RKO (cell line): ENCODE measurements at regions not wholly inside any gene's neighbourhood (a gene's known extent, or its start where the extent isn't known, plus 50 kb on each side); places are given as distances from the start of the nearest gene placed in this dataset.
"Not testable (repeated sequence)": the region's sequence is repeated elsewhere in the genome, so short reads cannot be mapped to it uniquely, and the experiment has no call there.

Source experiments
- DNase-seq: peaks from one replicate; pipeline ENCODE4 v3.0.0-alpha.2; 2016; ENCODE audit warnings: low spot score

DNA sequence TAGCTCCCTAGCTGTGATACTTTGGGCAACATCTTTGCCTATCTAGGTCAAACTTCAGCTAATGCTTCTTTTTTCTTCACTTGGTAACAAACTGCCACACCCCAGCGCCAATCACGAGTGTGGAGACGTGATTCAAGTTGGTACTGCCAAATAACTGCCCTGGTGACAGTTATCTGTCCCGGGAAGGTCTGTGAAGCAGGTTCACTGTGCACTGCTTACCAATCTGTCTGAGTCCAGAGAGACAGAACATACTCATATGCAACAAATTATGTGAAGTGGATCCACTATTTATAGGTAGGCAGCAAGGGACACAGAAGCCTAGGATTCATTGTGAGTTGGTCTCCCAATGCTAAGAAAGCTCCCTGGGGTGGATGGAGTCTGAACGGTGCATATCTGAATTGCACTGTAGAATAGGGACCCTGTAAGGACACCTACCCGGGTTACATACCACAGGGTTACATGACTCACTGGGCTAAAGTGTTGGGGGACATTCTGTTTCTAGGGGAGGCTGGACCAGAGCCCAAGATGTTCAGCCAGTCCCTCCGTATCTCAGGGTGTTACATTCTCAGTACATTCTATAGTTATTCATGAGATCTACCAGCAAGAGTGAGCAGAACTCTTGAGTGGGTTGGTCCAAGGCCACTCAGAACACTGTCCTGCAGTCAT is 95.4 kb upstream of the STC2 start:
- DNase-seq: no peak

DNA sequence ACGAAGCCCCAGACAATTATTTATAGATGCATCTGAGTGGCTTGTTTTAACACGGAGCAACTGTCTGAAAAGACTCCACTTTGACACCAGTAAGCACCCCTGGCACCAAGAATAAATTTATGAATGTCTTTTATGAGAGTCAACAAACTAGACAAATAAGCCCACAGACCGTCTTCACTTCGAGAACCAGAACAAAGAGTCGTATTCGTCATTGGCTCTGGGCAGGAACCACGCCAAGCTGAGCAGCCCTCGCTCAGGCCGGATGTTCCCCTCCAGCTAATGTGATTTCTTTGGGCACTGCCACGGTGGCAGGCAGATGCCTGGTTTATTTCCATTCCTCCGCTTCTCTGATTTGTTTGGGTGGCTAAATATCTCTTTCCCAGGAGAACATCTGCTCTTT is 91.9 kb upstream of the STC2 start:
- no peak for DNase-seq

DNA sequence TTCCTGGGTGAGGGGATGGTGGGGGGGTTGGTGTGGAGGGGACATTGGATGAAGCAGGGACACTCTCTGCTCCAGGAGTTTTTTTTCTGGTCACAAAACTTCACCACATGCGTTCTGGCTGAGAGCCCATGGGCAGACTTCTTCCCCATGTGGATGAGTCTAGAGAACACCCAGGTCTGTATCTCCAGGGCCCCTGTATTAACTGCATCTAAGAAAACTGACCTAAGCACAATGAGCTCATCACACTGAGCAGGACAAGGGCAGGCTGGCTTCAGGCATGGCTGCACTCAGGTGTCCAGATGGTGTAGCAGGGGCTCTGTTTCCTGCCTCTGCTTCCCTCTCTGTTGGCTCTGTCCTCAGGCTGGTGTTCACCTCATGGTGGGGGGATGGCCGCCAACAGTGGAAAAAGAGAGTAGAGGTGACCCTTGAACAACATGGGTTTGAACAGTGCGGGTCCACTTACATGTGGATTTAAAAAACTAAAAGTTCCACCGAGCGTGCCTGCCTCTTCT is 85.3 kb upstream of the STC2 start:
- DNase-seq: no peak

DNA sequence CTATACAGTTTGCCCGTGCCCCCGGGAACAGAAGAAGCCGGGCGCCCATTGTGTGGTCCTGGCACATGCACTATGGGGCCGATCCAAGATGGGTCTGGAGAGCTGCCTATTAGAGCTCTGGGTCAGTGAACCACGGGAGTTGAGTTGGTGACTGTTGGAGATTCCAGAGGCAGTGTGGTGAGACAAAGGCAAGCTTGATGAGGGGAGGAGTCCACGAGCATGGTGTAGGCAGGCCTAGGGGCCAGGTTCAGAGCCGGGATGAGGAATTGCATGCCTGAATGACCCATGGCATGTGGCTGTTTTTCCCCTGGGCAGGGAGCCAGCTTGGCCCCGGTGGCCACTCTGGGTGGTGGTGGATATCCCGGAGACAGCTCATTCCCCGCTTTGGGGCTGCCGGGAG is 84.4 kb upstream of the STC2 start:
- no peak for DNase-seq

DNA sequence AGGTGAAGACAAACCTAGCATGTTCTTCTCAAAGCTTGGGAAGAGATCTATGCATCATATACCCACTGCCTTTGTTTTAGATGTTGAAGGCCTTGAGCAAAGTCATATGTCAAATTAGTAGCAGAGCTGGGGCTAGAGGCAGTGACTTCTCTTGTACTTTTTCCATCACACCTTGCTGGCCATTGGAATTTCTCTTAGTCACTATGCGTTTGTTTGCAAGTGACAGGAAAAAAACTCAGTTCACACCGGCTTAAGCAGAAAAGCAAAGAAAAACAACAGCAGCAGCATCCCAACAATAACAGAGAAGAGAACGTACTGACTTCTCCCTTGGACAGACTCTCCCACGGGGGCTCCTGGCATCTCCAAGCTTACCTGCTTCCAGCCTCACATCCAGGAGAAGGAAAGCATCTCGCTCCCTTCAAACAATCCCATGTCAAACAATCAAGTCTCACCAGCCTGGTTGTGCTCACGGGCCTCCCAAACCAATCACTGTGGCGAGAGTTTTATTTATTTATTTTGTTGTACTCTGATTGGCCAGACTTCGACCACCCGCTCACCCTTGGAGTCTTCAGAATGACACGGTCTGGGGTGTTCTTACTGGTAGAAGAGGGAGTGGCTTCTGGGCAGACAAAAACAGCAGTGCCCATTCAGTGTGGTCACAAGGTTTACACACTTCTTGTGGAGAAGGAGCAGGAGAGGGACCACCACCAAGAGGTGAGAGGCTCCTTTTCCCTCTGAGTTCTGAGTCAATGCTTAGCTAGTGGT is 83.8 kb upstream of the STC2 start:
- peak; percentile 11 for DNase-seq

DNA sequence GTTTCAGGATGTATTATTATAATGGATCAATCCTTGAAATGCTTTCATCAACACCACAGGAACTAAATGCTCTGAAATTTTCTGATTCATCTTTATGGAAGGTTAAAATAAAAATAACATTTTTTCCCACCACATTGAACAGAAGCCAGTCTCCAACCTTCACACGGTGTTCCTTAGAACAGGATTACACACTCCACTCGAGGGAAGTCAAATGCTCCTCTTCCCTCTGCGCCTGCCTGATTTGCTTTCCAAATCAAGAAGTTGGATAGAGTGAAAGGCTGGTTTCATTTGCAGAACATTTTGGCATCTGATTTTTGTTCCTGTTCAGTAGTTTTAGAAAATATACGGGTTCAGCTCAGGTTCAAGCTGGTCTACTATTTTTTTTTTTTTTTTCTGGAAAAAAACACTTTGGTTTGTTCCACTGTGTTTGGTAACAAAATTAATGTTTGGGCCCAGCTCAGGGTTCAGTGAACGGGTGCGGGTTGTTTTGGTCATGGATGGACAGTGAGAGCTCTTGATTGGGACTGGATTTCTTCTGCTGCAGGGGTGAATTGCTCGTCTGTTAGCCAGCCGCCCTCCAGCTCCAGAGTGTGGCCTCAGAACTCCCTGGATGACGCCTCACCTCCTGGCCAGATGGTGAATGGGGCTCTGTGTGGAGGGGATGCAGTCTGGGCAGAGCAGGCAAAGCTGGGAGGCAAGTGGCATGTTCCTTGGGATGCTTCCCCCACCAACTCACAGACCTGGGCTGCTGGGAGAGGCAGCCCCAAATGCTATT is 82.4 kb upstream of the STC2 start:
- DNase-seq: no peak

DNA sequence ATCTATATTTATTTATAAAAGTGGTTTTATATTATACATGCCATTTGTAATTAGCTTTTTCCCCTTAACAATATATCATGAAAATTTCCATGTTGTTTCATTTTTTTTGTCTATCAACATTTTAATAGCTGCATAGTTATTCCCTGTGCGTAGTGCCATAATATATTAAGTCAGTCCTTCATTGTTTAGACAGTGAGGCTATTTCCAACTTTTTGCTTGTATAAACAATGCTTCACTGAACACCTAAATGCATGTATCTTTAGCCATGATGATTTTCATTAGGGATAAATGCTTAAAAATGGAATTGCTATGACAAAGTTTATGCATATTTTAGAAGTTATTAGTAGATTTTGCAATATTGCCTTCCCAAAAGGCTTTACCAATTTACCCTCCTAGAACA is 80.7 kb upstream of the STC2 start:
- DNase-seq: no peak

DNA sequence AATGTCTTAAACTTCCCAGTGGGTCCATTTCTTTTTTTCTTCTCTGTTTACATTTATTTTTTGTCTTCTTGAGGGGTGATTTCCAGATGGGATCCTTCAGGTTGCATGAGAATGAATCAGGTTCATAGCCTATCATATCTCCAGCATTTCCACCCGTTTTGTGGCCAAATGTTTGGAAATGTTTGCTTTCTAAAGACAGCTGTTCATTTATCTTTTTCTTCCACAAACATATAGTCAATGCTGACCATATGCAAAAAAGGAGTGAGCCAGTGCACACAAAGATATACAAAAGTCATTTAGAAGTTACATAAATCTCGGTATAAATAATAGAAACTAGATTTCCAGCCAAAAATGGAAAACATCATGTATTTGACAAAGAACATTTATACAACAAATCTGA is 71.6 kb upstream of the STC2 start:
- DNase-seq: no peak

DNA sequence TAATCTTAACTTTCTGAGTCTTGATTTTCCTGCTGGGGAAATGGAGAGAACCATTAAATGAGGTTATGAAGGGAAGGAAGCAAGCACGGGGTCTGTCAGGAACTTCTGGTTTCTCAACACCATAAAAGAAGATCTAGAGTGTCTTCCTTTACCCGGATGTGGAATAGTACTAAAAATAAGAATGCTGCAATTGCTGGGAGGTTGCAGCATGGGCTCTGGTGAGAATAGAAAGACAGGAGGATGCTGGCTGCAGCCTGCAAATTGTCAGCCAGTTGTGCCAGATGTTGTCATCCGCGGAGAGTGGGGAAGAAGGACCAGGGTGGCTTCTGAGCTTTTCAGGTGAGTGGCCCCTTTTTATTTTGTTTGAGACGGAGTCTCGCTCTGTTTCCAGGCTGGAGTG is 69.3 kb upstream of the STC2 start:
- no peak for DNase-seq

DNA sequence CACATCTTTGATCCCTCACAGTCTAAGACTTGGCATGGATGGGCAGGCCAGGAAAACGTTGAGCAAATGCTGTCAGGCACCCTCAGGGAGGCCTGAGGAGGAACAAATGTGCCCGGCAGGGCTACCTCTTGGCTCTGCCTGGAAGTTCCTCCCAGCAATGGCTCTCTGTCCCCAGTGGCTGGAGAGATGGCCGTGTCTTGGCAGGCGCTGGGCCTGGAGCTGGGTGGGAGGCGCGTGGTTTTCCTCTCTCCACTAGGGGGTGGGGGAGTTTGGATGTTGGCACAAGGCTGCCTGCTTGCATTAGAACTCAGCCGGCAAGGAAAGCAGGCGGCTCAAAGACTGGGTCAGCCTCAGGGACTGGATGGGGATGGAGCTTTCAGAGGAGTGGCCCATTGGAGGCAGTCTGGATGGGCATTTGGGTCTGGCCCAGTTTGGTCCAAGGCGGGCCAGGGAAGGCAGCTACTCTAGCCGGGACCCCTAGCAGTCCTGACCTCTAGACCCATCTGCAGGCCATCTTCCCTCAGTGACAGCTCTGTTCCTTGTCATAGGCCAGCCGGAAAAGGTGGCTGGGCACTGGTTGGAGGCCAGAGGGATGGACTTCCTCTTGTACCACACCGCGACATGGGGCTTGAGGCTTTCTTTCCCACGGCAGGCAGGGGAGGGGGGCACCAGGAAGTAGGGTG is 68.2 kb upstream of the STC2 start:
- DNase-seq: no peak

DNA sequence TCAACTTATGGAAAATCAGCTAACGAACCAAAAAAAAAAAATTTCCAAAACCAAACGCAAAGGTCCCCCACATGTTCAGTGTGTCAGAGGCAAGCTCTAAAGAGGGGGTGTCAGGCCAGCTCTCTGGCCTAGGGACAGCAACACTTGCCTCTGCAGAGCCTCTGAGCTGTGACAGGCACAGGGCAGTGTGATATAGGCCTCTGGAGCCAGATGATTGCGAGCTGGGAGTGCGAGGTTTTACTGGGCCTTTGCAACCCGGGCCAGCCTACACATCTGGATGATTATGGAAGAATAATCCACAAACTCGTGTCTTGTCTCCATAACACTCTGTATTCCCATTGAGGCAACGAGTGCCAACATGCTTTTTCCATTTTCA is 67.7 kb upstream of the STC2 start:
- DNase-seq: no peak

DNA sequence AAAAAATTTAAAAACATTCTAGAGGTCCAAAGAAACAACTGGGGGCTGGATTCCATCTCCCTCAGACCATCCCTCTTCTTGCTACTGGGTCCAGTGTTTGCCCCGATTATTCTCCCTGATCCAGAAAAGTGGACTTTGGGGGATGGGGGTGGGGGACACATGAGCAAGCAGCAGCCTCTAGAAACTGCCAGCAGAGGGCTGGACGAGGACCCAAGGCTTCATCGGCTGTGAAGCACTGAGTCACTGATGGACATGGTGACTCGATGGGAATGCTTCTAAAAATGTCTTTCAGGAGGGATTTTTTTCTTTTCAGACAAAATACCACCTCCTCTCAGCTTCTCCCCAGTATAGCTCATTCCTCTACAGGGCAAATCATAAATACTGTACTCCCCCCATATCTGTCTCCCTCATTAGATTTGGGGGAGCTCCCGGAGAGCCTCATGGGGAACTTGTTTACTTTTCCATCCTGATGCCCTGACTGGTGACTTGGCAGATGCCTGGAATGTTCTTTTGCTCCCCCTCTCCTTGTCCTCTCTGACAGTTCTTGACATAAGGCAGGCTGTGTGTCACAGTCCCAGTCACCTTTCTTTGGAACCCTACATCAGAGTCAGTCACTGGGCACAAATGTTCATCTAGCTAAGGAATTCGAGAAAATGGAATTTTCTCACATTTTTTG is 67.2 kb upstream of the STC2 start:
- DNase-seq: peak; percentile 47

DNA sequence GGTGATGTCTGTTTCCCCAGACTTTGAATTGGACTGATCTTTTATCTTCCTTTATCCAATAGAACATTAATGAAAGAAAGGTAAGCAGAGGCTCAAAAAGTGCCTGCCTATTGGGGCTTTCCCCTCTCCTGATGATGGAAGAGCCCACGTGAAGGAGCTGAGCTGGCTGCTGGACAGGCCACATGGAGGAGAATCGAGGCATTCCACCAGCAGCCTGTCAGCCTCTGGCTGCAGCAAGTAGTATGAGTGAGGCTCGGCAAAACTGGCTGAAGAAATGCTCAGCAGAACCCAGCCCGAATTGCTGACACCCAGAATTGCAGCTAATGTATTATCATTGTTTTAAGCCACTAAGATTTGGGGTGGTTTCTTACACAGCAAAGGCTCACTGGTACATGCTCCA is 66.5 kb upstream of the STC2 start:
- no peak for DNase-seq

DNA sequence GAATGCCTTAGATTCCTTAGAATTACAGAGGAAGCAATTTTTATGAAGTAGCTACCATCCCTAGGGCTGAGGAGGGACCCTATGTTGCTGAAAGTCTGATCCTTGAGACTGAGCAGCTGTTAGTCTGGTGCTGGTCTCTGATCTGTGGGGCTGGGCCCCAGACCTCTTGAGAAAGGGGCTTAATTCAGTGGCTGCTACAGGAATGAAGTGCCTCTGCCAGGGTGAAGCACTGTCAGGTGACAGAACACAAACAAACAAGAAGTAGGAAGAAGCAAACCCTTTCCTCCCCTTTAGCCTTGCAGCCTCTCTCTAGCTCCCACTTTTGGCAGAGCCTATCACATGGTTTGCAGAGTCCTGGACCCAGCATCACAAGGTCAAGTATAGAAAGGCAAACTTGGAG is 64.0 kb upstream of the STC2 start:
- DNase-seq: no peak

DNA sequence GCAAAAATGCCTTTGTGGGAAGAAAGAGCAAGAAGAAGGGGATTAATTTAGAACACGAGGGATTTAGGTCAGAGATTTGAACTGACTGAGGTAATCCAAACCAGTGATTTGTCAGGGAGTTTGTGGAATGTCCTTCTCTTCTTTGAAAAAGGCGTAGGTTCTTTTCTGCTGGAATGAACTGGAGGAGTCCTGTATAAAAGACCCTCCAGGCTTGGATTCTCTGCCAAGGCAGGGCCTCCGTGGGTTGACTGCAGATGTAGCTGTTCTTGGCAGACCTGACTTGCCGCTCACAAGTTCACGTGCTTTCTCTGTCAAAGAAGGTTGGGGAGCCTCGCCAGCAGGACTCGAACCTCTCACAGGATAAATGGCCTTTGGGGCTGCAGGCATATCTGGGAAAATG is 62.8 kb upstream of the STC2 start:
- DNase-seq: no peak

DNA sequence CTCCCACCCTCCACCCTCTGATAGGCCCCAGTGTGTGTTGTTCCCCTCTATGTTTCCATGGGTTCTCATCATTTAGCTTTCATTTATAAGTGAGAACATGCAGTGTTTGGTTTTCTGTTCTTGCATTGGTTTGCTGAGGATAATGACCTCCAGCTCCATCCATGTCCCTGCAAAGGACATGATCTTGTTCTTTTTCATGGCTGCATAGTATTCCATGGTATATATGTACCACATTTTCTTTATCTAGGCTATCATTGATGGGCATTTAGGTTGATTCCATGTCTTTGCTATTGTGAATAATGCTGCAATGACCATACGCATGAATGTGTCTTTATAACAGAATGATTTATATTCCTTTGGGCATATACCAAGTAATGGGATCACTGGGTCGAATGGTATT is 59.1 kb upstream of the STC2 start:
- DNase-seq: not testable (repeated sequence)

DNA sequence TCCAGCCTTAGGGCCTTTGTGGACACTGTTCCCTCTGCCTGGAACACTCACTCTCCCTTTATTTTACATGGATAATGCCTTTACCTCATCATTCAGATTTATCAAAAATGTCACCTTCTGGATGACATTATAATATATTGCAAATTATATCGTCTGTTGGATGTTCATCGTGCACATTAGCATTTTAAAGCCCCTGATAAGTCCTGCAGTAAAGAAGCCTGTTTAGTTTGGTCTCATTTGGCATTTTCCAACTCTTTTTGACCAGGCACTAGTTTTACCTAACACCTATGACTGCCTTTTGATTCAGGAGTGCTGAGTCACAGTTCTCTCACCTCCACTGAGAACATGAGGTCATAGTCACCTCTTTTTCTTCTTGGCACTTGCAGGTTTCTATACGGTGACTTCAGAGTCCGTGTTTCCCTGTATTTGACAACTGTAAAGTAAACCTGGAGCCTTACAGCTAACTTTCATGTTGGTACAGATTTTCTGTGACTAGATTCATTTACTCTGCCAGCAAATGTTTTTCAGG is 57.7 kb upstream of the STC2 start:
- DNase-seq: no peak

DNA sequence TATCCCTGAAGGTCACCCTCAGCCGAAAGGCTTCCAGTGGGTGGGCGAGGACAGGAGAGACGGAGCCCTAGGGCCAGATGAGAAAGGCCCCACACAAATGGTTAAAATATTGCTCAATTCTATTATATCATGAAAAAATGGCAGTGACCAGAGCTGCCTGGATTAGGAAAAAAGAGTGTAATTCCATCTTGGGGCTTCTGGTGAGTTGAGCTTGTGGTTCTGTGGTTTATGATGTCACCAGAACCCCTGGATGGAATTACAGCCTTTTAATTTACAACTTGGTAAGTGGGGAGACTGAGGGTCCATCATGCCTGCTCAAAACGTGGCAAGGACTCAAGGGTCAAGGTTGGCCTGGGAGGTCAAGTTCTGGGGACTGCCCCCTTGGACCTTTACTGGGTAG is 55.5 kb upstream of the STC2 start:
- DNase-seq: no peak

DNA sequence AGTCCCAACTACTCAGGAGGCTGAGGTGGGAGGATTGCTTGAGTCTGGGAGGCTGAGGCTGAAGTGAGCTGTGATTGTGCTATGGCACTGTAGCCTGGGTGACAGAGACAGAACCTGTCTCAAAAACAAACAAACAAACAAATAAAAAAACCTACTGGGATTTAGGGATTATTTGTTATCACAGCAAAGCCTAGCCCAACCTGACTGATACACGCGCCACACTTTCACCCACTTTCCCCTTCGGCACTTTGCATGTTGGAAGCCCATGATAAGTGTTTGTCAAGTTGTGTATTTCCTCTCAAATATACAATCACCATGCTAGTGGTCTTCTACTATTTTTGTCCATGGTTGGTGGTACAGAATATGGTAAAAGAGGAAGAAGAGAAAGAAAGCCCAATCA is 50.5 kb upstream of the STC2 start:
- no peak for DNase-seq
